ENCODE measurements at regions not wholly inside any gene's neighbourhood (a gene's known extent, or its start where the extent isn't known, plus 50 kb on each side); places are given as distances from the start of the nearest gene placed in this dataset.

- no peak for TF ChIP-seq TSHZ2 (CRISPR knock-in tag; IDR thresholded peaks at IDR 0.05)
These were observed 241.4 kb upstream of the ZNF32 start (continued) for GRCh38 chr10:43890124-43890523.

DNA sequence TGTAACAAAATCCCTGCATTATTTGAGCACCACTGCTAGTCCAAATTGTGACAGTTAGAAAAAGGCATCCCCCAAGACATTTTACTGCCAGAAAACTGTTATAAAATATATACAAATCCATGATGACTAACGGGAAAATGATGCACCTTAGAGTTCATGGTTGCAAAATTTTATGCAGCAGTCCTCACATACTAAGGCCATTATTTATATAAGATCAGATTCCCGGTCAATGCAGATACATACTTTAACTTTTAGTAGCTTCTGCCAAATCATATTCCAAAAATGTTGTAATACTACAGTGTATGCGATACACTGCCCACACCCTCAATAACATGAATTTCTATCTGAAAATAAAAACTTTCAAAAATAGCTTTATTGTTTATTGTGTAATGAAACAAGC lies 239.9 kb upstream of the ZNF32 start:
- TF ChIP-seq ZNF8 (CRISPR knock-in tag; IDR thresholded peaks at IDR 0.05) (no peak), PPARA (CRISPR knock-in tag; IDR thresholded peaks at IDR 0.05; ENCODE audit: borderline replicate concordance) (no peak), ESRRG (CRISPR knock-in tag; IDR thresholded peaks at IDR 0.05) (no peak), CREB5 (CRISPR knock-in tag; IDR thresholded peaks at IDR 0.05; ENCODE audit: low read depth) (no peak)
- ATAC-seq: peak; percentile 65

GRCh38 chr10:43885842-43886241 lies 237.2 kb upstream of the ZNF32 start:
- ATAC-seq: no peak
- TF ChIP-seq, protein P1, sequence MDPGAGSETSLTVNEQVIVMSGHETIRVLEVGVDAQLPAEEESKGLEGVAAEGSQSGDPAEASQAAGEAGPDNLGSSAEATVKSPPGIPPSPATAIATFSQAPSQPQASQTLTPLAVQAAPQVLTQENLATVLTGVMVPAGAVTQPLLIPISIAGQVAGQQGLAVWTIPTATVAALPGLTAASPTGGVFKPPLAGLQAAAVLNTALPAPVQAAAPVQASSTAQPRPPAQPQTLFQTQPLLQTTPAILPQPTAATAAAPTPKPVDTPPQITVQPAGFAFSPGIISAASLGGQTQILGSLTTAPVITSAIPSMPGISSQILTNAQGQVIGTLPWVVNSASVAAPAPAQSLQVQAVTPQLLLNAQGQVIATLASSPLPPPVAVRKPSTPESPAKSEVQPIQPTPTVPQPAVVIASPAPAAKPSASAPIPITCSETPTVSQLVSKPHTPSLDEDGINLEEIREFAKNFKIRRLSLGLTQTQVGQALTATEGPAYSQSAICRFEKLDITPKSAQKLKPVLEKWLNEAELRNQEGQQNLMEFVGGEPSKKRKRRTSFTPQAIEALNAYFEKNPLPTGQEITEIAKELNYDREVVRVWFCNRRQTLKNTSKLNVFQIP (CRISPR knock-in tag; IDR thresholded peaks at IDR 0.05; ENCODE audit: borderline replicate concordance, low read depth): no peak
- no peak for TF ChIP-seq BACH2 (CRISPR knock-in tag; IDR thresholded peaks at IDR 0.05; ENCODE audit: borderline replicate concordance)
- TF ChIP-seq TCF4 (CRISPR knock-in tag; IDR thresholded peaks at IDR 0.05; ENCODE audit: borderline replicate concordance): no peak
- no peak for TF ChIP-seq TSHZ2 (CRISPR knock-in tag; IDR thresholded peaks at IDR 0.05)
- TF ChIP-seq TOX (CRISPR knock-in tag; IDR thresholded peaks at IDR 0.05; ENCODE audit: borderline replicate concordance): no peak
- TF ChIP-seq ARNTL (CRISPR knock-in tag; IDR thresholded peaks at IDR 0.05; ENCODE audit: borderline replicate concordance, low read depth): no peak
- TF ChIP-seq, protein P2, sequence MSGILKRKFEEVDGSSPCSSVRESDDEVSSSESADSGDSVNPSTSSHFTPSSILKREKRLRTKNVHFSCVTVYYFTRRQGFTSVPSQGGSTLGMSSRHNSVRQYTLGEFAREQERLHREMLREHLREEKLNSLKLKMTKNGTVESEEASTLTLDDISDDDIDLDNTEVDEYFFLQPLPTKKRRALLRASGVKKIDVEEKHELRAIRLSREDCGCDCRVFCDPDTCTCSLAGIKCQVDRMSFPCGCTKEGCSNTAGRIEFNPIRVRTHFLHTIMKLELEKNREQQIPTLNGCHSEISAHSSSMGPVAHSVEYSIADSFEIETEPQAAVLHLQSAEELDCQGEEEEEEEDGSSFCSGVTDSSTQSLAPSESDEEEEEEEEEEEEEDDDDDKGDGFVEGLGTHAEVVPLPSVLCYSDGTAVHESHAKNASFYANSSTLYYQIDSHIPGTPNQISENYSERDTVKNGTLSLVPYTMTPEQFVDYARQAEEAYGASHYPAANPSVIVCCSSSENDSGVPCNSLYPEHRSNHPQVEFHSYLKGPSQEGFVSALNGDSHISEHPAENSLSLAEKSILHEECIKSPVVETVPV (CRISPR knock-in tag; IDR thresholded peaks at IDR 0.05): no peak
- TF ChIP-seq ZFP3 (CRISPR knock-in tag; IDR thresholded peaks at IDR 0.05): no peak
- no peak for TF ChIP-seq ZC3H10 (CRISPR knock-in tag; IDR thresholded peaks at IDR 0.05)
- no peak for TF ChIP-seq ZNF70 (CRISPR knock-in tag; IDR thresholded peaks at IDR 0.05)
- no peak for TF ChIP-seq GLIS3 (CRISPR knock-in tag; IDR thresholded peaks at IDR 0.05)
- TF ChIP-seq ZNF8 (CRISPR knock-in tag; IDR thresholded peaks at IDR 0.05): no peak
- TF ChIP-seq OSR1 (CRISPR knock-in tag; IDR thresholded peaks at IDR 0.05): no peak
- TF ChIP-seq PPARA (CRISPR knock-in tag; IDR thresholded peaks at IDR 0.05; ENCODE audit: borderline replicate concordance): no peak
- no peak for TF ChIP-seq ZFP30 (CRISPR knock-in tag; IDR thresholded peaks at IDR 0.05)
- no peak for TF ChIP-seq ESRRG (CRISPR knock-in tag; IDR thresholded peaks at IDR 0.05)
- TF ChIP-seq PATZ1 (CRISPR knock-in tag; IDR thresholded peaks at IDR 0.05; ENCODE audit: borderline replicate concordance): no peak
- no peak for TF ChIP-seq SNAI2 (CRISPR knock-in tag; IDR thresholded peaks at IDR 0.05)
- no peak for TF ChIP-seq CSDC2 (CRISPR knock-in tag; IDR thresholded peaks at IDR 0.05)
- no peak for TF ChIP-seq RARB (CRISPR knock-in tag; IDR thresholded peaks at IDR 0.05)

Data from SK-N-SH treated with all-trans-retinoic acid at 6 μM for 48 hours (cell line).